Calu3 (cell line): ENCODE measurements at regions not wholly inside any gene's neighbourhood (a gene's known extent, or its start where the extent isn't known, plus 50 kb on each side); places are given as distances from the start of the nearest gene placed in this dataset.
"Not testable (repeated sequence)": the region's sequence is repeated elsewhere in the genome, so short reads cannot be mapped to it uniquely, and the experiment has no call there.

Experiments used
- BruUV-seq: library from RNA; stranded (reverse); fragments of 400-500 nt; replicated peaks from 2 replicates; lab custom pipeline; 2021; lab: Mats Ljungman, UMichigan
- CTCF ChIA-PET: fragments of 300-600 bp; sonication (Branson Sonifier 250); formaldehyde crosslinking; loops from one replicate; lab custom pipeline; 2022; ENCODE audit warnings: antibody characterized with exemption; lab: Charles Lee
- DNase-seq: peaks from one replicate; pipeline ENCODE4 v3.0.0; 2022
- H3K27ac Mint-ChIP-seq: one replicate; pipeline ENCODE4 v1.8.0; 2022; ENCODE audit warnings: mixed read lengths; ENCODE audit not compliant: unreplicated experiment
- H3K27me3 Mint-ChIP-seq: one replicate; pipeline ENCODE4 v1.8.0; 2022; ENCODE audit warnings: mixed read lengths; ENCODE audit not compliant: unreplicated experiment
- H3K36me3 Mint-ChIP-seq: one replicate; pipeline ENCODE4 v1.8.0; 2022; ENCODE audit warnings: mild to moderate bottlenecking, moderate library complexity, mixed read lengths; ENCODE audit not compliant: insufficient read depth, unreplicated experiment
- H3K4me1 Mint-ChIP-seq: one replicate; pipeline ENCODE4 v1.8.0; 2022; ENCODE audit warnings: mild to moderate bottlenecking, low read depth, mixed read lengths; ENCODE audit not compliant: unreplicated experiment
- H3K4me3 Mint-ChIP-seq: one replicate; pipeline ENCODE4 v1.8.0; 2022; ENCODE audit warnings: mild to moderate bottlenecking, low read depth, moderate library complexity, mixed read lengths; ENCODE audit not compliant: unreplicated experiment
- H3K9me3 Mint-ChIP-seq: one replicate; pipeline ENCODE4 v1.8.0; 2022; ENCODE audit warnings: low read depth, mixed read lengths; ENCODE audit not compliant: unreplicated experiment
- intact Hi-C: fragments of 100-400 bp; cut with micrococcal nuclease; formaldehyde crosslinking; loops from one replicate; pipeline ENCODE4 v1.10.0; 2022; ENCODE audit not compliant: unreplicated experiment
- TF ChIP-seq, protein P1 (sequence below): fragments of 200-600 bp; IDR thresholded peaks from one replicate; pipeline ENCODE4 v1.8.0; 2022; ENCODE audit warnings: antibody characterized with exemption; ENCODE audit not compliant: unreplicated experiment

DNA sequence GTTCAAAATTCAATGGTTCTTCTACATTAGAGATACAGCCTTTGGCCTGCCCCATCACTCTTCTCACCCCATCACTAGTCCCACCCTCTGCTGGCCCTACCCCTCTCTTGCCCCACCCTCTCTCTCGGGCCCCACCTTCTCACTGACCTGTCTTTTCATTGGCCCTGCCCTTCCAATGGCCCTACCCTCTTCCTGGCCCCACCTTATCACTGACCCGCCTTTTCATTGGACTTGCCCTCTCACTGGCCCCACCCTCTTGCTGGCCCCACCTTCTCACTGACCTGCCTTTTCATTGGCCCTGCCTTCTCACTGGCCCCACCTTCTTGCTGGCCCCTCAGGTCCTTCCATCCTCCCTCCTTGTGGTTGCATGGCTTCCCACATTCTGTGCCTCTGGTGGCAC is 107.2 kb upstream of the PLEKHG1 start:
- Mint-ChIP-seq H3K36me3 (peaks cover 10% of the 10 kb centered on the region), H3K4me3 (peak overlapping the region; percentile 59), H3K27me3 (no peaks in the 10 kb centered on the region), H3K27ac (peak overlapping the region; percentile 79), H3K9me3 (peaks cover 3% of the 10 kb centered on the region), H3K4me1 (peaks cover 18% of the 10 kb centered on the region)
- CTCF ChIA-PET = interaction anchor here (0.7 kb wide), 1 partner anchor 1735 kb away, joined by 5 read pairs; no protein-coding TSS in a partner anchor
- TF ChIP-seq, protein P1, sequence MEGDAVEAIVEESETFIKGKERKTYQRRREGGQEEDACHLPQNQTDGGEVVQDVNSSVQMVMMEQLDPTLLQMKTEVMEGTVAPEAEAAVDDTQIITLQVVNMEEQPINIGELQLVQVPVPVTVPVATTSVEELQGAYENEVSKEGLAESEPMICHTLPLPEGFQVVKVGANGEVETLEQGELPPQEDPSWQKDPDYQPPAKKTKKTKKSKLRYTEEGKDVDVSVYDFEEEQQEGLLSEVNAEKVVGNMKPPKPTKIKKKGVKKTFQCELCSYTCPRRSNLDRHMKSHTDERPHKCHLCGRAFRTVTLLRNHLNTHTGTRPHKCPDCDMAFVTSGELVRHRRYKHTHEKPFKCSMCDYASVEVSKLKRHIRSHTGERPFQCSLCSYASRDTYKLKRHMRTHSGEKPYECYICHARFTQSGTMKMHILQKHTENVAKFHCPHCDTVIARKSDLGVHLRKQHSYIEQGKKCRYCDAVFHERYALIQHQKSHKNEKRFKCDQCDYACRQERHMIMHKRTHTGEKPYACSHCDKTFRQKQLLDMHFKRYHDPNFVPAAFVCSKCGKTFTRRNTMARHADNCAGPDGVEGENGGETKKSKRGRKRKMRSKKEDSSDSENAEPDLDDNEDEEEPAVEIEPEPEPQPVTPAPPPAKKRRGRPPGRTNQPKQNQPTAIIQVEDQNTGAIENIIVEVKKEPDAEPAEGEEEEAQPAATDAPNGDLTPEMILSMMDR = no peak
- intact Hi-C loops = loop anchor here (5.0 to 10.0 kb wide), 2 partner anchors 162 to 320 kb away; no protein-coding TSS in a partner anchor
- DNase-seq = peak; percentile 87
- BruUV-seq = no TSS peak

DNA sequence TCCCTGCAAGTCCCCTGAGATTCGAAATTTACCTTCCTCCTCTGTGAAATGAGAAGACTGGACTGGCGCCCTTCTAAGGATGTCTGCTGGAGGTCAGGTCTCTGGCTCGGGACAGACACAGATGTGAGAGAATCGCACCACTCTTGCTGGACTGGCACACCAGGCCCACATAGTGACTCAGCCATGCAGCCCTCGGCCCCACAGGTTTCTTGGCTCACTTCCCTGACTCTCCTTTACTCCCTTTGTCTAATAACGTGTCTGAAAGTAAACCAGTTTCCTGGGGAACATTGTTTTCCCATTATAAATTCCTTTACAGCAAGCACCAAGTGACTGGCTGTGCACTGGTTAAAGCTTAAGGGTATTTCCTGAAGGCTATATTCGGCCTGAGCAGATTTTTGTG is 106.7 kb upstream of the PLEKHG1 start:
- Mint-ChIP-seq H3K4me3 (peak overlapping the region; percentile 59), H3K9me3 (peaks cover 3% of the 10 kb centered on the region), H3K27me3 (no peaks in the 10 kb centered on the region), H3K27ac (peak overlapping the region; percentile 79), H3K36me3 (peaks cover 10% of the 10 kb centered on the region), H3K4me1 (peaks cover 18% of the 10 kb centered on the region)
- TSS peak; percentile 58 for BruUV-seq
- CTCF ChIA-PET = interaction anchor here (0.7 kb wide), 1 partner anchor 1734 kb away, joined by 5 read pairs; no protein-coding TSS in a partner anchor
- peak; percentile 67 for DNase-seq
- TF ChIP-seq, protein P1 = no peak
- intact Hi-C loops = loop anchor here (5.0 to 10.0 kb wide), 2 partner anchors 162 to 319 kb away; no protein-coding TSS in a partner anchor

DNA sequence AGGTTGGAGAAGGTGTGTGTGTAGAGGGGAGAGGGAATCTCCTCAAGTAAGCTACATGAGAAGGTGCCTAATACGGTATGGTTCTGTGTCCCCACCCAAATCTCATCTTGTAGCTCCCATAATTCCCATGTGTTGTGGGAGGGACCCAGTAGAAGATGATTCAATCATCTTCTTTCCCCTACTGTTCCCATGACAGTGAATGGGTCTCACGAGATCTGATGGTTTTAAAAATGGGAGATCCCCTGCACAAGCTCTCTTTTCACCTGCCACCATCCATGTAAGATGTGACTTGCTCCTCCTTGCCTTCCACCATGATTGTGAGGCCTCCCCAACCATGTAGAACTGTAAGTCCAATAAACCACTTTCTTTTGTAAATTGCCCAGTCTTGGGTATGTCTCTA is 106.1 kb upstream of the PLEKHG1 start:
- CTCF ChIA-PET, DNase-seq, BruUV-seq, H3K36me3 Mint-ChIP-seq, H3K9me3 Mint-ChIP-seq, H3K27me3 Mint-ChIP-seq: not testable (repeated sequence)
- Mint-ChIP-seq H3K4me1 (peaks cover 18% of the 10 kb centered on the region), H3K27ac (peak overlapping the region; percentile 79), H3K4me3 (peak overlapping the region; percentile 21)
- intact Hi-C loops = loop anchor here (5.0 to 10.0 kb wide), 2 partner anchors 161 to 319 kb away; no protein-coding TSS in a partner anchor

DNA sequence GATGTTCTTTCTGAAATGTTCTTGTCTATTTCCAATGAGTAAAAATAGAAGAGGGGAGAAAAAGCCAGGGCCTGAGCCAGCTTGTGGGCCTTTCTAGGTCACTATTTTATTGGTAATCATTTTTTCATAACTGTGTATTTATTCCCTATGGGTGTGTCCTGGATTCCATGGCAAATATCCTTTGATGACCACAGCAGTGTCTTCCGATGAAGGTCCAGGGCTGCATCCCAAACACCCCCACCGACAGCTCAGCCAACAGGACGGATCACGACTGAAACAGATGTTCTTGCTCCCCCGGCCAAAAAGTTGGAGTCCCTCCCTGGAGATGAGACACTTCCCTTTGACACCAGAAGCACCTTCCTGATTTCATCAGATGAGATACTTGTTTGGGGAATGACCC is 105.4 kb upstream of the PLEKHG1 start:
- H3K4me1 Mint-ChIP-seq = peaks cover 18% of the 10 kb centered on the region
- no peaks in the 10 kb centered on the region for H3K27me3 Mint-ChIP-seq
- no TSS peak for BruUV-seq
- peaks cover 3% of the 10 kb centered on the region for H3K9me3 Mint-ChIP-seq
- H3K36me3 Mint-ChIP-seq = peaks cover 10% of the 10 kb centered on the region
- no peak for DNase-seq
- TF ChIP-seq, protein P1 = no peak
- H3K4me3 Mint-ChIP-seq = no peak overlapping the region
- no peak overlapping the region for H3K27ac Mint-ChIP-seq
- intact Hi-C loops = loop anchor here (5.0 to 10.0 kb wide), 2 partner anchors 161 to 318 kb away; no protein-coding TSS in a partner anchor
- CTCF ChIA-PET = no interaction called here

DNA sequence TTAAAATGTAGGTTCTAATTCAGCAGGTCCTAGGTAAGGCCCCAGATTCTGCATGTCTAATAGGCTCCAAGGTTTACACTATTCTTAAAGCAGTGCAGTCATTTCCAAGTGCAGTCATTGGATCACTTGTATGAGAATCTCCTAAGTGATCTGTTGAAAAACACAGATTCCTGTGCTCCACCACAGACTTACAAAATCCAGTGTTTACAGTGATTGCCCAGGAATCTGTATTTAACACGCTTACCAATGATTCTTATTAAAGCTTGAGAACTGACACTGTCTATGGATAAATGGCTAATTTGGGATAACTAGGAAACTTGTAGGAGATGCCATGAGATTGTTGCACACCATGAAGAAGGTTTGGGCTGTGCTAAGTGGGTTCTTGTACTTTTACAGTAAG is 104.6 kb upstream of the PLEKHG1 start:
- H3K9me3 Mint-ChIP-seq = peaks cover 3% of the 10 kb centered on the region
- peaks cover 18% of the 10 kb centered on the region for H3K4me1 Mint-ChIP-seq
- H3K27me3 Mint-ChIP-seq = no peaks in the 10 kb centered on the region
- DNase-seq = no peak
- intact Hi-C loops = loop anchor here (10.0 kb wide), 1 partner anchor 160 kb away; no protein-coding TSS in a partner anchor
- H3K27ac Mint-ChIP-seq = no peak overlapping the region
- TF ChIP-seq, protein P1 = no peak
- CTCF ChIA-PET = no interaction called here
- BruUV-seq = no TSS peak
- no peak overlapping the region for H3K4me3 Mint-ChIP-seq
- H3K36me3 Mint-ChIP-seq = peaks cover 10% of the 10 kb centered on the region
